ENCODE measurements at regions not wholly inside any gene's neighbourhood (a gene's known extent, or its start where the extent isn't known, plus 50 kb on each side); places are given as distances from the start of the nearest gene placed in this dataset.

- TF ChIP-seq, protein P1, sequence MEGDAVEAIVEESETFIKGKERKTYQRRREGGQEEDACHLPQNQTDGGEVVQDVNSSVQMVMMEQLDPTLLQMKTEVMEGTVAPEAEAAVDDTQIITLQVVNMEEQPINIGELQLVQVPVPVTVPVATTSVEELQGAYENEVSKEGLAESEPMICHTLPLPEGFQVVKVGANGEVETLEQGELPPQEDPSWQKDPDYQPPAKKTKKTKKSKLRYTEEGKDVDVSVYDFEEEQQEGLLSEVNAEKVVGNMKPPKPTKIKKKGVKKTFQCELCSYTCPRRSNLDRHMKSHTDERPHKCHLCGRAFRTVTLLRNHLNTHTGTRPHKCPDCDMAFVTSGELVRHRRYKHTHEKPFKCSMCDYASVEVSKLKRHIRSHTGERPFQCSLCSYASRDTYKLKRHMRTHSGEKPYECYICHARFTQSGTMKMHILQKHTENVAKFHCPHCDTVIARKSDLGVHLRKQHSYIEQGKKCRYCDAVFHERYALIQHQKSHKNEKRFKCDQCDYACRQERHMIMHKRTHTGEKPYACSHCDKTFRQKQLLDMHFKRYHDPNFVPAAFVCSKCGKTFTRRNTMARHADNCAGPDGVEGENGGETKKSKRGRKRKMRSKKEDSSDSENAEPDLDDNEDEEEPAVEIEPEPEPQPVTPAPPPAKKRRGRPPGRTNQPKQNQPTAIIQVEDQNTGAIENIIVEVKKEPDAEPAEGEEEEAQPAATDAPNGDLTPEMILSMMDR (IDR thresholded peaks at IDR 0.05), result no peak
- TF ChIP-seq POLR2A (IDR thresholded peaks at IDR 0.05), result no peak
Measured at GRCh38 chr4:74529284-74530041, 84.5 kb downstream of the AREG start.
